ENCODE measurements at regions not wholly inside any gene's neighbourhood (a gene's known extent, or its start where the extent isn't known, plus 50 kb on each side); places are given as distances from the start of the nearest gene placed in this dataset.

- DNase-seq (ENCODE audit: low read depth in 2 of 2): no peak
- no peak overlapping the region for H3K4me2 ChIP-seq (ENCODE audit: extremely low read depth, insufficient read depth, low read length)
- no peaks in the 10 kb centered on the region for H3K27me3 ChIP-seq (ENCODE audit: control insufficient read depth, insufficient read depth, low read length)
- H4K20me1 ChIP-seq (ENCODE audit: control insufficient read depth, extremely low read depth, insufficient read depth, low read length): no peaks in the 10 kb centered on the region
- TF ChIP-seq CTCF (conservative IDR thresholded peaks at IDR 0.05 in 1 of 2, IDR thresholded peaks at IDR 0.05 in 1 of 2; ENCODE audit: low read depth in 1 of 2, low read length in 2 of 2) (no peak), EZH2 (IDR thresholded peaks at IDR 0.05; ENCODE audit: low read length, missing control alignments) (no peak)
- H3K27ac ChIP-seq (ENCODE audit: insufficient read depth, low read length): no peak overlapping the region
- no peak overlapping the region for H2AFZ ChIP-seq (ENCODE audit: low read length)
- H3K4me3 ChIP-seq (replicated peaks in 1 of 4; ENCODE audit: control extremely low read depth in 1 of 4, insufficient read depth in 1 of 4, low read depth in 3 of 4, low read length in 4 of 4): no peak overlapping the region
- H3K9ac ChIP-seq (ENCODE audit: insufficient read depth, low read length): no peak overlapping the region
- H3K9me3 ChIP-seq (ENCODE audit: control insufficient read depth, insufficient read depth, low read depth, low read length): no peaks in the 10 kb centered on the region
- no peaks in the 10 kb centered on the region for H3K36me3 ChIP-seq (ENCODE audit: control insufficient read depth, insufficient read depth, low read length)
- peaks cover 3% of the 10 kb centered on the region for H3K4me1 ChIP-seq (ENCODE audit: control insufficient read depth, extremely low read depth, insufficient read depth, low read length)
- H3K79me2 ChIP-seq (ENCODE audit: control insufficient read depth, insufficient read depth, low read length): no peaks in the 10 kb centered on the region
Measured at GRCh38 chr6:87788141-87788540, 86.1 kb upstream of the AKIRIN2 start.

GRCh38 chr6:87785229-87785862 is 83.3 kb upstream of the AKIRIN2 start:
- Histone ChIP-seq H3K4me1 (ENCODE audit: control insufficient read depth, extremely low read depth, insufficient read depth, low read length) (peaks cover 3% of the 10 kb centered on the region), H3K36me3 (ENCODE audit: control insufficient read depth, insufficient read depth, low read length) (no peaks in the 10 kb centered on the region), H3K27ac (ENCODE audit: insufficient read depth, low read length) (no peak overlapping the region), H4K20me1 (ENCODE audit: control insufficient read depth, extremely low read depth, insufficient read depth, low read length) (no peaks in the 10 kb centered on the region), H3K79me2 (ENCODE audit: control insufficient read depth, insufficient read depth, low read length) (no peaks in the 10 kb centered on the region), H3K27me3 (ENCODE audit: control insufficient read depth, insufficient read depth, low read length) (no peaks in the 10 kb centered on the region), H2AFZ (ENCODE audit: low read length) (no peak overlapping the region), H3K9me3 (ENCODE audit: control insufficient read depth, insufficient read depth, low read depth, low read length) (no peaks in the 10 kb centered on the region), H3K4me3 (replicated peaks in 1 of 4; ENCODE audit: control extremely low read depth in 1 of 4, insufficient read depth in 1 of 4, low read depth in 3 of 4, low read length in 4 of 4) (no peak overlapping the region), H3K9ac (ENCODE audit: insufficient read depth, low read length) (no peak overlapping the region), H3K4me2 (ENCODE audit: extremely low read depth, insufficient read depth, low read length) (no peak overlapping the region)
- TF ChIP-seq EZH2 (IDR thresholded peaks at IDR 0.05; ENCODE audit: low read length, missing control alignments): no peak
- TF ChIP-seq CTCF (conservative IDR thresholded peaks at IDR 0.05 in 1 of 2, IDR thresholded peaks at IDR 0.05 in 1 of 2; ENCODE audit: low read depth in 1 of 2, low read length in 2 of 2): no peak
- DNase-seq (ENCODE audit: low read depth in 2 of 2): no peak

- no peak overlapping the region for H2AFZ ChIP-seq (ENCODE audit: low read length)
- no peak overlapping the region for H3K4me3 ChIP-seq (replicated peaks in 1 of 4; ENCODE audit: control extremely low read depth in 1 of 4, insufficient read depth in 1 of 4, low read depth in 3 of 4, low read length in 4 of 4)
- H3K4me2 ChIP-seq (ENCODE audit: extremely low read depth, insufficient read depth, low read length): no peak overlapping the region
- H3K9ac ChIP-seq (ENCODE audit: insufficient read depth, low read length): no peak overlapping the region
- H3K79me2 ChIP-seq (ENCODE audit: control insufficient read depth, insufficient read depth, low read length): no peaks in the 10 kb centered on the region
- no peak for TF ChIP-seq CTCF (conservative IDR thresholded peaks at IDR 0.05 in 1 of 2, IDR thresholded peaks at IDR 0.05 in 1 of 2; ENCODE audit: low read depth in 1 of 2, low read length in 2 of 2)
- TF ChIP-seq EZH2 (IDR thresholded peaks at IDR 0.05; ENCODE audit: low read length, missing control alignments): no peak
- H3K36me3 ChIP-seq (ENCODE audit: control insufficient read depth, insufficient read depth, low read length): no peaks in the 10 kb centered on the region
- H3K27ac ChIP-seq (ENCODE audit: insufficient read depth, low read length): no peak overlapping the region
- no peak for DNase-seq (ENCODE audit: low read depth in 2 of 2)
- no peaks in the 10 kb centered on the region for H4K20me1 ChIP-seq (ENCODE audit: control insufficient read depth, extremely low read depth, insufficient read depth, low read length)
- H3K9me3 ChIP-seq (ENCODE audit: control insufficient read depth, insufficient read depth, low read depth, low read length): no peaks in the 10 kb centered on the region
- peaks cover 3% of the 10 kb centered on the region for H3K4me1 ChIP-seq (ENCODE audit: control insufficient read depth, extremely low read depth, insufficient read depth, low read length)
- H3K27me3 ChIP-seq (ENCODE audit: control insufficient read depth, insufficient read depth, low read length): no peaks in the 10 kb centered on the region
Measured at GRCh38 chr6:87784690-87785089, 82.7 kb upstream of the AKIRIN2 start.
